ENCODE measurements at regions not wholly inside any gene's neighbourhood (a gene's known extent, or its start where the extent isn't known, plus 50 kb on each side); places are given as distances from the start of the nearest gene placed in this dataset.

GRCh38 chr14:86652526-86652925 is 1122.6 kb downstream of the FLRT2 start:
- no peak for DNase-seq

- DNase-seq, result no peak
Measured at GRCh38 chr14:86646696-86647690, 1117.0 kb downstream of the FLRT2 start.

- DNase-seq, result no peak
Measured at GRCh38 chr14:86646125-86646524, 1116.2 kb downstream of the FLRT2 start.

- no peak for DNase-seq
Measured at GRCh38 chr14:86641310-86641709, 1111.4 kb downstream of the FLRT2 start.

GRCh38 chr14:86640288-86640687 is 1110.3 kb downstream of the FLRT2 start:
- DNase-seq, result no peak

DNA sequence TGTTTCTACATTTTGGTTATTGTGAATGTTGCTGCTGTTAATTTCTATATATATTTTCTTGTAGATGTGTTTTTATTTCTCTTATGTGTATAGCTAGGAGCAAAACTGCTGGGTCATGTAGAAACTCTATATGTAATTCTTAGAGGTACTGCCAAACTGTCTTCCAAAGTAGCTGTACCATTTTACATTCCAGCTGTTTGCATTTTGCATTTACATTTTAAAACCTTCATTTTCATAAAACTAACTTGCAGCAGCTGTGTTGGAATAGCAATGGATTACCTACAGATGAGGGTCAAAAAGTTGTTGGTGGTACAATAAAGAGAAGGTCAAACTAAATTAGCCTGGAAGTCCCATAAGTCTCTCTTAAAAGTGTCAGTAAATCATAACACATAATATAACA is 1109.7 kb downstream of the FLRT2 start:
- no peak for DNase-seq

GRCh38 chr14:86639146-86639545 is 1109.2 kb downstream of the FLRT2 start:
- no peak for DNase-seq

- no peak for DNase-seq
Measured at GRCh38 chr14:86627080-86627479, 1097.1 kb downstream of the FLRT2 start.

- DNase-seq, result no peak
Measured at GRCh38 chr14:86626530-86626929, 1096.6 kb downstream of the FLRT2 start.

DNA sequence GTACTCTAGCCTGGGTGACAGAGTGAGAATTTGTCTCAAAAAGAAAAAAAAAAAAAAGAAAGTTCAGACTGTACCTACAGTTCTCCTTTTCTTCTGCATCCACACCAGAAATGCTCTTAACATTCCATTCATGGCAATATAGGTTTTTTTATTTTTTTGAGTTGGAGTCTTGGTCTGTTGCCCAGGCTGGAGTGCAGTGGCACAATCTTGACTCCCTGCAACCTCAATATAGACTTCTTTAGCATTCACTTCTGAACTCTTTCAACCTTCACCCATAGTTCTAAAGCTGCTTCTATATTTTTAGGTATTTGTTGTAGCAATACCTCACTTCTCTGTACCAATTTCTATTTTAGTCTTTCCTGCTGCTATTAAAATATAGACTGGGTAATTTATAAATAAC is 1095.7 kb downstream of the FLRT2 start:
- no peak for DNase-seq

- DNase-seq, result no peak
Measured at GRCh38 chr14:86619726-86620125, 1089.8 kb downstream of the FLRT2 start.

GRCh38 chr14:86613786-86614185 is 1083.8 kb downstream of the FLRT2 start:
- no peak for DNase-seq

- no peak for DNase-seq
Measured at GRCh38 chr14:86613126-86613525, 1083.2 kb downstream of the FLRT2 start.

DNA sequence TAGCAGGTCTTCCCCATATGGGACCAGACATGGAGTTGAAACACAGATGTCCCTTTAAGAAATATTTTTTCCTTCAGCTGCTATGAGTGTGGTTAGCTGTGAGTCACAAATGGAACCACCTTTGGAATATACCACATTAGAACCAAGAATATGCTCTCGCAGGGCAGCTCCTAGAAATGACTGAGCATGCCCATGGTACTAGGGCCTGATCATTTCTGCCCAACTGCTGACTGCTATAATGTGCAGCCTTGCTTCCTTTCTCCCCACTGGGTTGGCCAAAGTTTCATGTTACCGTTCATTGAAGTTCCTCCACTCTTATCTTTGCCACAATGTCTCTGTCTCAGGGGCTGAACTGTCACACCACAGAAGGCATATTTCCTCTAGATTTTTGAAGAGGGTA is 1074.6 kb downstream of the FLRT2 start:
- no peak for DNase-seq

GRCh38 chr14:86602263-86602662 is 1072.3 kb downstream of the FLRT2 start:
- no peak for DNase-seq

DNA sequence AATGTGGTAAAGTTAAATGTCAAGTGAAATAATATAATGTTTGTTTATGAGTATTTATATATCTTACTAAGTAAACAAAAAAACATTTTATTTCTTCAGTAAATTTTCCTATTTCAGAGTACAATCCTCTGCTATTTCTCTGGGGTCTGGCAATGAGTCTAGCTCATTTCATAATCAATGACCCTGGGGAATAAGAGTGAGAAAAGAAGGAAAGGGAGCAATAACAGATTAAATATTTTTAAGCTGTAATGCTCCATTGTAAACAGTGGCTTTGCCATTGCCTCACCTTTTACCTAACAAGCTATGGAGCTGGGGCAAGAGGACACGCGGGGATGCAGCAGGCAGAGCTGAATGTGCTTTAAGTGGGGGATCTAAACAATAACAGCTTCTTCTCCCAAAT is 1071.9 kb downstream of the FLRT2 start:
- no peak for DNase-seq

DNA sequence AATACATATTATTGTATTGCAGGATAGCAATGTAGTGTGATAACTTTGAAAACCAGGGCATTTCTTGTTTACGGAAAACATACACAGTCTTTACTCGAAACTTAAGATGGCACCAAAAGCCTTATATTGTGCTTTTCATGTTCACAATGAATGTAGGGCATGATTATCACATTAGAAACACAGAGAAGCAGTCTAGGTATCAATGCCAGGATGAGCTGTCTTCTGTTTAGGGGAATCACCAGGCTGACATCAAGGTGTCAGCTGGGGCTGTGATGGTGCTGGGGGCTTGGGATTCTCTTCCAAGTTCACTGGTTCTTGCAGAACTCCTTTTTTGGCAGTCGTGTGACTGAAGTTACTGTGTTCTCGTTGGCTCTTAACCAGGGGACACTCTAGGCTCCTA is 1067.3 kb downstream of the FLRT2 start:
- no peak for DNase-seq

- no peak for DNase-seq
Measured at GRCh38 chr14:86596024-86596423, 1066.1 kb downstream of the FLRT2 start.

- DNase-seq, result no peak
Measured at GRCh38 chr14:86575141-86575540, 1045.2 kb downstream of the FLRT2 start.

DNA sequence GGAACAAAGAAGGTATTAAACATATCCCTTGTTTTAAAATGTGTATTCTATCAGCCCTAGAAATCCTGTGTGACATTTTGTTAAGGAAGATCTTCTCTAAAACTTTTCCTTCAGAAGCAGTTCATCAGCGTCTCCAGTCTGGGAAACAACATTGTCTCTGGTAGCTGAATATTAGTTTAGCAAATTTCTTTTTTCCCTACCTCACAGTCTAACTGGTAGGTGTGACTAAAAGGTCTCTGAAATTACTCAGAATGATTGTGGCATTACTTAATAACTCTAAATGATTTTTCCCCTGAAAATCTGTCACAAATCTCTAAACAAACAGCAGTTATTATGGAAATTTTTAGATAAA is 1044.8 kb downstream of the FLRT2 start:
- no peak for DNase-seq

- no peak for DNase-seq
Measured at GRCh38 chr14:86574051-86574777, 1044.3 kb downstream of the FLRT2 start.

DNA sequence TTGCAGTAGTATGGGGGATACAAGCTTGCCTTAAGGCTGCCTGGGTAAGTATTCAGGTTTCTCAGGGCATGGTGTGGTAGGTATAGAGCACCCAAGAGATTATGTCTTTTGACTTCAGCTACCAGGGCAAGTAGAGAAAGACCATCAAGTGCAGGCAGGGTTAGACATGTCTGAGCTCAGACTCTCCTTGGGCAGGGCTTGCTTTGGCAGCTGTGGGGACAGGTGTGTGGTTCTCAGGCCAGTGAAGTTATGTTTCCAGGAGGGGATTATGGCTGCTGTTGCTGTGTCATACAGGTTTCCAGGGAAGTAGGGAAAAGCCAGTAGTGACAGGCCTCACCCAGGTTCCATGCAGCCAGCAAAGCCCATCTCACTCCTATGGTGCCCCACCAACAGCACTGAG is 1040.4 kb downstream of the FLRT2 start:
- DNase-seq, result no peak

GRCh38 chr14:86543521-86543920 is 1013.6 kb downstream of the FLRT2 start:
- DNase-seq, result no peak

- no peak for DNase-seq
Measured at GRCh38 chr14:86541972-86542371, 1012.0 kb downstream of the FLRT2 start.
